Progenitor cell of endocrine pancreas (in vitro differentiated cells): ENCODE measurements at regions not wholly inside any gene's neighbourhood (a gene's known extent, or its start where the extent isn't known, plus 50 kb on each side); places are given as distances from the start of the nearest gene placed in this dataset.
A peak's percentile ranks its signal among the peaks of the same experiment; 100 is the strongest.
"Not testable (repeated sequence)": the region's sequence is repeated elsewhere in the genome, so short reads cannot be mapped to it uniquely, and the experiment has no call there.

Source experiments
- DNase-seq: peaks from one replicate; pipeline ENCODE4 v3.0.0; 2021; ENCODE audit warnings: low spot score; ENCODE audit not compliant: unreplicated experiment
- H3K27ac Mint-ChIP-seq: 2 replicates; pipeline ENCODE4 v1.8.0; 2021; ENCODE audit warnings: mild to moderate bottlenecking, moderate library complexity, mixed read lengths
- H3K27me3 Mint-ChIP-seq: 2 replicates; pipeline ENCODE4 v1.8.0; 2021; ENCODE audit warnings: mixed read lengths
- H3K36me3 Mint-ChIP-seq: 2 replicates; pipeline ENCODE4 v1.8.0; 2022; ENCODE audit warnings: mixed read lengths; ENCODE audit not compliant: insufficient read depth
- H3K4me1 Mint-ChIP-seq: 2 replicates; pipeline ENCODE4 v1.8.0; 2021; ENCODE audit warnings: low read depth, mixed read lengths
- H3K4me3 Mint-ChIP-seq: 2 replicates; pipeline ENCODE4 v1.8.0; 2021; ENCODE audit warnings: low read depth, mild to moderate bottlenecking, moderate library complexity, mixed read lengths
- H3K9me3 Mint-ChIP-seq: 2 replicates; pipeline ENCODE4 v1.8.0; 2021; ENCODE audit warnings: low read depth, mixed read lengths
- CTCF ChIP-seq: fragments of 200-600 bp; sonication (generic); IDR thresholded peaks from one replicate; pipeline ENCODE4 v1.5.0; 2021; ENCODE audit warnings: antibody characterized with exemption, mild to moderate bottlenecking; ENCODE audit not compliant: unreplicated experiment

GRCh38 chr3:148551767-148552260, 145.9 kb upstream of the AGTR1 start:
- H3K27me3 Mint-ChIP-seq: no peaks in the 10 kb centered on the region
- H3K4me1 Mint-ChIP-seq: peaks cover 25% of the 10 kb centered on the region
- no peaks in the 10 kb centered on the region for H3K9me3 Mint-ChIP-seq
- H3K4me3 Mint-ChIP-seq: no peak overlapping the region
- H3K27ac Mint-ChIP-seq: no peak overlapping the region
- DNase-seq: no peak
- H3K36me3 Mint-ChIP-seq: no peaks in the 10 kb centered on the region
- no peak for TF ChIP-seq CTCF

- no peak for TF ChIP-seq CTCF
- H3K4me1 Mint-ChIP-seq: peaks cover 21% of the 10 kb centered on the region
- H3K27me3 Mint-ChIP-seq: no peaks in the 10 kb centered on the region
- no peak for DNase-seq
- no peak overlapping the region for H3K4me3 Mint-ChIP-seq
- no peaks in the 10 kb centered on the region for H3K9me3 Mint-ChIP-seq
- H3K36me3 Mint-ChIP-seq: no peaks in the 10 kb centered on the region
- peak overlapping the region; percentile 25 for H3K27ac Mint-ChIP-seq
Measured at GRCh38 chr3:148554367-148554766, 143.3 kb upstream of the AGTR1 start.

- Mint-ChIP-seq H3K36me3 (peaks cover 2% of the 10 kb centered on the region), H3K27ac (no peak overlapping the region), H3K9me3 (peaks cover 8% of the 10 kb centered on the region), H3K4me3 (no peak overlapping the region), H3K27me3 (no peaks in the 10 kb centered on the region), H3K4me1 (peaks cover 21% of the 10 kb centered on the region)
- no peak for TF ChIP-seq CTCF
- DNase-seq: no peak
Measured at GRCh38 chr3:148556664-148557063, 141.0 kb upstream of the AGTR1 start.

GRCh38 chr3:148577579-148577978, 120.1 kb upstream of the AGTR1 start:
- H3K36me3 Mint-ChIP-seq, H3K27ac Mint-ChIP-seq, DNase-seq, H3K4me3 Mint-ChIP-seq, H3K4me1 Mint-ChIP-seq, H3K27me3 Mint-ChIP-seq, H3K9me3 Mint-ChIP-seq: not testable (repeated sequence)

- no peak for DNase-seq
- no peak for TF ChIP-seq CTCF
- Mint-ChIP-seq H3K4me1 (no peaks in the 10 kb centered on the region), H3K27ac (no peak overlapping the region), H3K4me3 (no peak overlapping the region), H3K9me3 (peaks cover 3% of the 10 kb centered on the region), H3K27me3 (no peaks in the 10 kb centered on the region), H3K36me3 (no peaks in the 10 kb centered on the region)
Measured at GRCh38 chr3:148582126-148582525, 115.6 kb upstream of the AGTR1 start.

GRCh38 chr3:148583793-148584192, 113.9 kb upstream of the AGTR1 start:
- no peak overlapping the region for H3K27ac Mint-ChIP-seq
- H3K4me3 Mint-ChIP-seq: no peak overlapping the region
- no peaks in the 10 kb centered on the region for H3K27me3 Mint-ChIP-seq
- no peak for DNase-seq
- H3K9me3 Mint-ChIP-seq: no peaks in the 10 kb centered on the region
- no peaks in the 10 kb centered on the region for H3K4me1 Mint-ChIP-seq
- H3K36me3 Mint-ChIP-seq: no peaks in the 10 kb centered on the region
- TF ChIP-seq CTCF: no peak
